ENCODE measurements at regions not wholly inside any gene's neighbourhood (a gene's known extent, or its start where the extent isn't known, plus 50 kb on each side); places are given as distances from the start of the nearest gene placed in this dataset.

- TF ChIP-seq, protein P1, sequence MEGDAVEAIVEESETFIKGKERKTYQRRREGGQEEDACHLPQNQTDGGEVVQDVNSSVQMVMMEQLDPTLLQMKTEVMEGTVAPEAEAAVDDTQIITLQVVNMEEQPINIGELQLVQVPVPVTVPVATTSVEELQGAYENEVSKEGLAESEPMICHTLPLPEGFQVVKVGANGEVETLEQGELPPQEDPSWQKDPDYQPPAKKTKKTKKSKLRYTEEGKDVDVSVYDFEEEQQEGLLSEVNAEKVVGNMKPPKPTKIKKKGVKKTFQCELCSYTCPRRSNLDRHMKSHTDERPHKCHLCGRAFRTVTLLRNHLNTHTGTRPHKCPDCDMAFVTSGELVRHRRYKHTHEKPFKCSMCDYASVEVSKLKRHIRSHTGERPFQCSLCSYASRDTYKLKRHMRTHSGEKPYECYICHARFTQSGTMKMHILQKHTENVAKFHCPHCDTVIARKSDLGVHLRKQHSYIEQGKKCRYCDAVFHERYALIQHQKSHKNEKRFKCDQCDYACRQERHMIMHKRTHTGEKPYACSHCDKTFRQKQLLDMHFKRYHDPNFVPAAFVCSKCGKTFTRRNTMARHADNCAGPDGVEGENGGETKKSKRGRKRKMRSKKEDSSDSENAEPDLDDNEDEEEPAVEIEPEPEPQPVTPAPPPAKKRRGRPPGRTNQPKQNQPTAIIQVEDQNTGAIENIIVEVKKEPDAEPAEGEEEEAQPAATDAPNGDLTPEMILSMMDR (IDR thresholded peaks at IDR 0.05 in 4 of 5, conservative IDR thresholded peaks at IDR 0.05 in 1 of 5), result no peak
- TF ChIP-seq POLR2A (IDR thresholded peaks at IDR 0.05), result no peak
Measured at GRCh38 chr4:181043486-181043885, 1199.7 kb upstream of the TENM3 start.

Measured in gastrocnemius medialis (tissue), 4 donors.